ENCODE measurements at regions not wholly inside any gene's neighbourhood (a gene's known extent, or its start where the extent isn't known, plus 50 kb on each side); places are given as distances from the start of the nearest gene placed in this dataset.

DNA sequence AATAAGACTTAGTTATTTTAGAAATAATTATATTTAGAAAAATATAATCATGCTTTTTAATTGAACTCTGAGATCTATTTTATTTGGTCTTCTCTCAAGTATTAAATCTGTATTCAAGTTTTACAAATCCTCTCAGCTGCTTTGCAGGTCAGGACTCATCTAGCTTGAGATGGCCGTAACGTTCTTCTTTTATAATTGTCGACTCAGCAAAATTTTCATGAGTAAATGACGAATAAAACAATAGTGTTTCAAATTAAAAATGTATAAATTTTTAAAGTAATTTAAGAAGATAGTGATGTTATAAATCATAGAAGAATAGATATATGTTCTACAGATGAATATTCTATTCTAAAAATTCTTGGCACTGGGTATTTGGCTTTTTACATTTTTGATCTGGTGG, 957.1 kb upstream of the EYS start:
- H3K4me1 ChIP-seq (ENCODE audit: low read depth, poor library complexity, severe bottlenecking) = no peaks in the 10 kb centered on the region
- H4K20me1 ChIP-seq (ENCODE audit: insufficient read depth) = no peaks in the 10 kb centered on the region
- H3K27ac ChIP-seq = no peak overlapping the region
- H3K27me3 ChIP-seq (ENCODE audit: insufficient read depth, low read depth) = no peaks in the 10 kb centered on the region
- H3K9ac ChIP-seq = no peak overlapping the region
- H3K36me3 ChIP-seq (ENCODE audit: insufficient read depth) = no peaks in the 10 kb centered on the region
- TF ChIP-seq, protein P1, sequence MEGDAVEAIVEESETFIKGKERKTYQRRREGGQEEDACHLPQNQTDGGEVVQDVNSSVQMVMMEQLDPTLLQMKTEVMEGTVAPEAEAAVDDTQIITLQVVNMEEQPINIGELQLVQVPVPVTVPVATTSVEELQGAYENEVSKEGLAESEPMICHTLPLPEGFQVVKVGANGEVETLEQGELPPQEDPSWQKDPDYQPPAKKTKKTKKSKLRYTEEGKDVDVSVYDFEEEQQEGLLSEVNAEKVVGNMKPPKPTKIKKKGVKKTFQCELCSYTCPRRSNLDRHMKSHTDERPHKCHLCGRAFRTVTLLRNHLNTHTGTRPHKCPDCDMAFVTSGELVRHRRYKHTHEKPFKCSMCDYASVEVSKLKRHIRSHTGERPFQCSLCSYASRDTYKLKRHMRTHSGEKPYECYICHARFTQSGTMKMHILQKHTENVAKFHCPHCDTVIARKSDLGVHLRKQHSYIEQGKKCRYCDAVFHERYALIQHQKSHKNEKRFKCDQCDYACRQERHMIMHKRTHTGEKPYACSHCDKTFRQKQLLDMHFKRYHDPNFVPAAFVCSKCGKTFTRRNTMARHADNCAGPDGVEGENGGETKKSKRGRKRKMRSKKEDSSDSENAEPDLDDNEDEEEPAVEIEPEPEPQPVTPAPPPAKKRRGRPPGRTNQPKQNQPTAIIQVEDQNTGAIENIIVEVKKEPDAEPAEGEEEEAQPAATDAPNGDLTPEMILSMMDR (conservative IDR thresholded peaks at IDR 0.05; ENCODE audit: low read depth, low read length) = no peak
- no peaks in the 10 kb centered on the region for H3K79me2 ChIP-seq (ENCODE audit: insufficient read depth, low read depth)
- no peak overlapping the region for H3K4me2 ChIP-seq
- no peak overlapping the region for H3K4me3 ChIP-seq (IDR thresholded peaks at IDR 0.05; ENCODE audit: insufficient read depth, low read depth, low read length)
- no peak overlapping the region for H2AFZ ChIP-seq (ENCODE audit: low read depth)

DNA sequence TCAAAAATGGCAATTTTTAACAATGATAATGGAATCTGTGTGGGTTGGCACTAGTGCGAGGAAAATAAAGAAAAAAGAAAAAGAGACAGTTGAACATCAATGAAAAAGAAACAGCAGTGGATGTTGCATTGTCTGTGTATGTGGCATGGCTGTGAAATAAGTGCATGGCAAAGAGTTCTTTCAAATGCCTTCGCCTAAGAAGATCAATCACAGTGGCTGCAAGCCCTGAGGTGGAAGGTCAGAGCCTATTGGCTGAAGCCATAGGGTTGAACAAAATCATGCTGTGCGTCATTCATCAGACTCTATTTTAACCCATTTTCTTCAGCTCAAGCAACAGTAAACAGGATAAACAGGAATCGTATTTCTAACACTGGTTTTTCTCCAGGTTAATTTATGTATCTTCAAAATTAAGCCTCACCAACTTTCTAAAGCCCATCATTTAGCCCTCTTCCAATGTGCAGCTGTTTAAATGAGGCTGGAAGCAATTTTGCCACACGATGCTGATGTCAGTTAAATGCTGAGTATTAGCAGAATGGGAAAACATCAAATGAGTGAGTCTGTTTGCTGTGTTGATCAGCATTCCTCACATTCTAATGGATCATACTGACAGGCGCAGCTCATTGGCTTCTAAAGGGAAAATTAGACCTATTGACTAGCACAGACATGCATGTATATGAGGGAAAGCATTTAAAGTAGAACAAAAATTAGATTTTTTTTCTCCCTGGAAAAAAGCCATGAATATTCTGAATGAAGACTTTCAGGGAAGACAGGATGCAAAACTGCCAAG, 955.9 kb upstream of the EYS start:
- H3K4me3 ChIP-seq (IDR thresholded peaks at IDR 0.05; ENCODE audit: insufficient read depth, low read depth, low read length) = no peak overlapping the region
- H3K4me1 ChIP-seq (ENCODE audit: low read depth, poor library complexity, severe bottlenecking) = no peaks in the 10 kb centered on the region
- no peak overlapping the region for H3K27ac ChIP-seq

DNA sequence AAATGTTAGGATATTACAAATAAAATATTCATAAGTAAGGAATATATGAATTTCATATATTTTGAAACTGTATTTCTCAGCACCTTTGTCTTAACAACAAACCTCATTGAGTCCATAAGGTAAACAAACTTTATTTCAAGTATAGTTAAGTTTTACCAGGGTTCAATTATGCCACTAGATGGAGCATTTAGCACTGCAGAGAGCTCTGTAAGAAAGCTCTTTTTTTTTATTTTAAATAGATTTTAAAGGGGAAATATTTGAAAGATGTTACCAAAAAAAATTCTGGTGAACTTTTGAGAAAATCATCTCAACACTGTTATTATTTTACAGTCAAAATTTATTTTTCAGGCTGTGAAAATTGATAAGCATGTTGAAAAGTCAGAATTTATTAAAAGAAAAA, 955.2 kb upstream of the EYS start:
- H3K4me2 ChIP-seq = no peak overlapping the region
- no peaks in the 10 kb centered on the region for H3K4me1 ChIP-seq (ENCODE audit: low read depth, poor library complexity, severe bottlenecking)
- no peaks in the 10 kb centered on the region for H3K36me3 ChIP-seq (ENCODE audit: insufficient read depth)
- no peak overlapping the region for H3K4me3 ChIP-seq (IDR thresholded peaks at IDR 0.05; ENCODE audit: insufficient read depth, low read depth, low read length)
- no peak overlapping the region for H3K27ac ChIP-seq
- no peaks in the 10 kb centered on the region for H3K79me2 ChIP-seq (ENCODE audit: insufficient read depth, low read depth)
- TF ChIP-seq, protein P1 (conservative IDR thresholded peaks at IDR 0.05; ENCODE audit: low read depth, low read length) = 0 out of 2 replicates have a peak, but pooled peaks have one; percentile 25
- no peak overlapping the region for H3K9ac ChIP-seq
- no peaks in the 10 kb centered on the region for H4K20me1 ChIP-seq (ENCODE audit: insufficient read depth)
- H3K27me3 ChIP-seq (ENCODE audit: insufficient read depth, low read depth) = no peaks in the 10 kb centered on the region
- H2AFZ ChIP-seq (ENCODE audit: low read depth) = no peak overlapping the region

More for the DNA sequence above, 955.9 kb upstream of the EYS start:
- H2AFZ ChIP-seq (ENCODE audit: low read depth) = no peak overlapping the region
- no peaks in the 10 kb centered on the region for H3K27me3 ChIP-seq (ENCODE audit: insufficient read depth, low read depth)
- H3K36me3 ChIP-seq (ENCODE audit: insufficient read depth) = no peaks in the 10 kb centered on the region
- TF ChIP-seq, protein P1 (conservative IDR thresholded peaks at IDR 0.05; ENCODE audit: low read depth, low read length) = no peak
- no peaks in the 10 kb centered on the region for H3K79me2 ChIP-seq (ENCODE audit: insufficient read depth, low read depth)
- no peaks in the 10 kb centered on the region for H4K20me1 ChIP-seq (ENCODE audit: insufficient read depth)
- H3K9ac ChIP-seq = no peak overlapping the region
- H3K4me2 ChIP-seq = no peak overlapping the region

DNA sequence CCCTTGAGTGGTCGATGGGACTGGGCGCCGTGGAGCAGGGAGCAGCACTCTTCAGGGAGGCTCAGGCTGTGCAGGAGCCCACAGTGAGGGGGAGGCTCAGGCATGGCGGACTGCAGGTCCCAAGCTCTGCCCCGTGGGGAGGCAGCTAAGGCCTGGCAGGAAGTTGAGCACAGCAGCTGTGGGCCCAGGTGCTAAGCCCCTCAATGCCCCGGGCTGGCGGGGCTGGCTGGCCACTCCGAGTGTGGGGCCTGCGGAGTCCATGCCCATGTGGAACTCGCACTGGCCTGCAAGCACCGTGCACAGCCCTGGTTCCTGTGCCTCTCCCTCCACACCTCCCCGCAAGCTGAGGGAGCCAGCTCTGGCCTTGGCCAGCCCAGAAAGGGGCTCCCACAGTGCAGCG, 948.4 kb upstream of the EYS start:
- no peaks in the 10 kb centered on the region for H3K36me3 ChIP-seq (ENCODE audit: insufficient read depth)
- no peak overlapping the region for H3K9ac ChIP-seq
- H3K79me2 ChIP-seq (ENCODE audit: insufficient read depth, low read depth) = no peaks in the 10 kb centered on the region
- no peaks in the 10 kb centered on the region for H3K27me3 ChIP-seq (ENCODE audit: insufficient read depth, low read depth)
- H3K4me1 ChIP-seq (ENCODE audit: low read depth, poor library complexity, severe bottlenecking) = no peaks in the 10 kb centered on the region
- no peaks in the 10 kb centered on the region for H4K20me1 ChIP-seq (ENCODE audit: insufficient read depth)
- TF ChIP-seq, protein P1 (conservative IDR thresholded peaks at IDR 0.05; ENCODE audit: low read depth, low read length) = no peak
- no peak overlapping the region for H3K4me2 ChIP-seq
- no peak overlapping the region for H3K4me3 ChIP-seq (IDR thresholded peaks at IDR 0.05; ENCODE audit: insufficient read depth, low read depth, low read length)
- no peak overlapping the region for H2AFZ ChIP-seq (ENCODE audit: low read depth)
- no peak overlapping the region for H3K27ac ChIP-seq
